ENCODE measurements at regions not wholly inside any gene's neighbourhood (a gene's known extent, or its start where the extent isn't known, plus 50 kb on each side); places are given as distances from the start of the nearest gene placed in this dataset.
A peak's percentile ranks its signal among the peaks of the same experiment; 100 is the strongest.

DNA sequence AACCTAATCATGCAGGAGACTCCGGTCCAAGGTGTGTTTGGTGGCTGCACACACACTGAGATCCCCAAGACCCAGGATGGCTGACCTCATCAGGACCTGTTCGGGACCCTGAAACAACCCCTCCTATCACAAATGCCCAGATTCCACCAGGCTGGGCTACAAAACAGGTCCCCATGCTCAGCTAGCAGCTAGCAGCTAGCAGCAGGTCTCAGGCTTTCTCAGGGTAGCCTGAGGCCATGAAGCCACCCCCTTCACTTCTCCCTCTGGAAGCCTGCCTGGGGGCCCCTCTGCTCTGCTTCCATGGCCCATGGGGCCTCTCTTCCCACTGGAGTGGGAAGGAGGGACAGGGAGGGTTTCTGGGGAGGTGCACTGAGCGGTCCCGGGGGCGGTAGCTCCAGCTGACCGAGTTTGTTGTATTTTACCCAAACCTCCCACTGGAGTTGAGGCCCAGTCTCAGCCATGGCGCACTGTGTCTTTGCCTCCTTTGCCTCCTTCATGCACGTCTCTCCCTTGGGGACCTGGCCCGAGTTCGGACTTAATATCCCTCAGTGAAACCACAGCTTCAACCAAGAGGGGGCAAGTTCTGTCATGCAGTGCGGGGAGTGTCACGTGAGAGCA is 95.1 kb upstream of the GPR26 start:
- no peaks in the 10 kb centered on the region for H3K4me1 ChIP-seq (ENCODE audit: insufficient read depth, low read length)
- H3K27me3 ChIP-seq (ENCODE audit: control insufficient read depth in 1 of 2, insufficient read depth in 2 of 2, low read length in 2 of 2): peaks cover 15 to 21% of the 10 kb centered on the region in 2 experiments
- no peak overlapping the region for H3K4me3 Mint-ChIP-seq
- no peak overlapping the region for H3K27ac ChIP-seq (ENCODE audit: low read depth in 1 of 2, low read length in 2 of 2)
- H3K9me3 Mint-ChIP-seq: no peaks in the 10 kb centered on the region
- TF ChIP-seq CTCF (IDR thresholded peaks at IDR 0.05): no peak
- no peaks in the 10 kb centered on the region for H3K36me3 ChIP-seq (ENCODE audit: insufficient read depth, low read length)
- POLR2A ChIA-PET: no interaction called here
- no peaks in the 10 kb centered on the region for H3K4me1 Mint-ChIP-seq (ENCODE audit: low read depth)
- H3K9me3 ChIP-seq (ENCODE audit: control insufficient read depth in 1 of 2, insufficient read depth in 1 of 2, low read length in 2 of 2): no peaks in the 10 kb centered on the region
- DNase-seq (no peak), ATAC-seq (ENCODE audit: poor library complexity) (no peak)
- H3K4me3 ChIP-seq (ENCODE audit: low read length): no peak overlapping the region
- H3K27ac Mint-ChIP-seq: no peak overlapping the region
- H3K27me3 Mint-ChIP-seq: peaks cover 73% of the 10 kb centered on the region
- no peaks in the 10 kb centered on the region for H3K36me3 Mint-ChIP-seq (ENCODE audit: low read depth)
- intact Hi-C loops (cut with DNase I, micrococcal nuclease): no loop called here
- CTCF ChIA-PET: no interaction called here

DNA sequence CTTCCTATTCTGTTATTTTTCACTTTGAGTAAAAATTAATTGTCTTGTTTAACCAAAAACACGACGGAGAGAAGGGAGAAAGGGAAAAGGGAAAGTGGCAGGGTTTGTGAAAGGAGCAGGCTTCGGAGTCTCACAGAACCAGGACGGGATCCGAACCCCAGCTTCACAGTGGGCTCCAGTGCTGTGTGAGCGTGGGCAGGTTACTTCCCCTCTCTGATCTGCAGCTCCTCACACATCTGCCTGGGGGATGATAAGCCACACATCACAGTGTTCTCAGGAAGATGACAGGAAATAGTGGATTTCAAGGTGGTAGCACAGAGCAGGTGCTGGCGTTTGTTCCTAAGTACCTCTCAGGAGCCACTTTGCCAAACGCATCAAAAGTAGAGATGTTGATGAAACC is 94.2 kb upstream of the GPR26 start:
- Mint-ChIP-seq H3K4me3 (no peak overlapping the region), H3K36me3 (ENCODE audit: low read depth) (no peaks in the 10 kb centered on the region), H3K9me3 (no peaks in the 10 kb centered on the region), H3K27me3 (peaks cover 72% of the 10 kb centered on the region), H3K4me1 (ENCODE audit: low read depth) (no peaks in the 10 kb centered on the region), H3K27ac (no peak overlapping the region)
- intact Hi-C loops (cut with DNase I, micrococcal nuclease): no loop called here
- Histone ChIP-seq H3K36me3 (ENCODE audit: insufficient read depth, low read length) (no peaks in the 10 kb centered on the region), H3K4me1 (ENCODE audit: insufficient read depth, low read length) (no peaks in the 10 kb centered on the region), H3K27me3 (ENCODE audit: control insufficient read depth in 1 of 2, insufficient read depth in 2 of 2, low read length in 2 of 2) (peaks cover 11 to 21% of the 10 kb centered on the region in 2 experiments), H3K9me3 (ENCODE audit: control insufficient read depth in 1 of 2, insufficient read depth in 1 of 2, low read length in 2 of 2) (no peaks in the 10 kb centered on the region), H3K4me3 (ENCODE audit: low read length) (no peak overlapping the region), H3K27ac (ENCODE audit: low read depth in 1 of 2, low read length in 2 of 2) (no peak overlapping the region)
- ATAC-seq (ENCODE audit: poor library complexity): no peak
- TF ChIP-seq CTCF (IDR thresholded peaks at IDR 0.05): no peak
- ChIA-PET CTCF (no interaction called here), POLR2A (no interaction called here)
- no peak for DNase-seq

- H3K27me3 ChIP-seq (ENCODE audit: control insufficient read depth in 1 of 2, insufficient read depth in 2 of 2, low read length in 2 of 2): peaks cover 11 to 18% of the 10 kb centered on the region in 2 experiments
- H3K36me3 ChIP-seq (ENCODE audit: insufficient read depth, low read length): no peaks in the 10 kb centered on the region
- intact Hi-C loops (cut with DNase I, micrococcal nuclease): no loop called here
- no peak overlapping the region for H3K4me3 ChIP-seq (ENCODE audit: low read length)
- no peak overlapping the region for H3K27ac ChIP-seq (ENCODE audit: low read depth in 1 of 2, low read length in 2 of 2)
- H3K36me3 Mint-ChIP-seq (ENCODE audit: low read depth): no peaks in the 10 kb centered on the region
- no peaks in the 10 kb centered on the region for H3K4me1 ChIP-seq (ENCODE audit: insufficient read depth, low read length)
- no peak overlapping the region for H3K4me3 Mint-ChIP-seq
- ATAC-seq (ENCODE audit: poor library complexity): no peak
- peaks cover 64% of the 10 kb centered on the region for H3K27me3 Mint-ChIP-seq
- H3K4me1 Mint-ChIP-seq (ENCODE audit: low read depth): no peaks in the 10 kb centered on the region
- CTCF ChIA-PET: no interaction called here
- no peaks in the 10 kb centered on the region for H3K9me3 ChIP-seq (ENCODE audit: control insufficient read depth in 1 of 2, insufficient read depth in 1 of 2, low read length in 2 of 2)
- peak in 11 of 14 experiments; percentile 11 to 45 (median 19) for DNase-seq
- no peak for TF ChIP-seq CTCF (IDR thresholded peaks at IDR 0.05)
- no peak overlapping the region for H3K27ac Mint-ChIP-seq
- no peaks in the 10 kb centered on the region for H3K9me3 Mint-ChIP-seq
- POLR2A ChIA-PET: no interaction called here
These were observed 92.7 kb upstream of the GPR26 start for GRCh38 chr10:123573236-123574108.
